ENCODE measurements at regions not wholly inside any gene's neighbourhood (a gene's known extent, or its start where the extent isn't known, plus 50 kb on each side); places are given as distances from the start of the nearest gene placed in this dataset.

DNA sequence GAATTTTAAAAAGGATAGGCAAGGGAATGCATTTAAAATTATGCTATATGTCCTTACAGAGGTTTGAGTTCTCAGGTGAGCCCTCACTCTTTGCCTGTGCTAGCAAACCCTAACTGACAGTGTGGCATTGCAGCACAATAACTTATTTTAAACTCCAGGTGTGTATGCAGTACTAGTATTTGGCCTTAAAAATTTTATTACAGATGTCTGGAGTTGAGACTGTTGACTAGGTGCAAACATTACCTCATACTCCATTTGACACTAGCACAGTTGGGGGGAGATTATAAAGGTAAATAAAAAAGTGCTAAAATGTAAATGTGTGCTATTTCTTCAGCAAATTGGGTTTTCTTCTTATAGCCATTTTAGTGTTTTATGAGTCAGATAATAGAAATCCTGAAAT lies 407.7 kb downstream of the SH3GL2 start:
- Histone ChIP-seq H3K36me3 (ENCODE audit: control insufficient read depth in 2 of 2, insufficient read depth in 2 of 2, low read length in 1 of 2) (no peaks in the 10 kb centered on the region), H2AFZ (ENCODE audit: control insufficient read depth, low read depth, low read length) (no peak overlapping the region), H3K4me3 (no peak overlapping the region), H3K4me1 (ENCODE audit: control insufficient read depth, insufficient read depth, low read length) (no peaks in the 10 kb centered on the region), H4K20me1 (ENCODE audit: control insufficient read depth, insufficient read depth) (no peaks in the 10 kb centered on the region), H3K9ac (ENCODE audit: control insufficient read depth, insufficient read depth, low read length) (no peak overlapping the region), H3K27ac (ENCODE audit: control insufficient read depth, insufficient read depth) (no peak overlapping the region), H3K9me3 (replicated peaks; ENCODE audit: control insufficient read depth, insufficient read depth, low read length) (no peaks in the 10 kb centered on the region), H3K4me2 (ENCODE audit: control insufficient read depth, insufficient read depth) (no peak overlapping the region), H3K79me2 (ENCODE audit: control insufficient read depth, insufficient read depth, low read length) (no peaks in the 10 kb centered on the region), H3K27me3 (replicated peaks in 1 of 2; ENCODE audit: control insufficient read depth in 2 of 2, insufficient read depth in 2 of 2, low read length in 1 of 2) (no peaks in the 10 kb centered on the region)
- RAD21 ChIA-PET (ENCODE audit: unreplicated experiment): no interaction called here
- intact Hi-C loops (cut with micrococcal nuclease; ENCODE audit: unreplicated experiment): no loop called here
- BruUV-seq (replicated peaks): no TSS peak
- DNase-seq (ENCODE audit: low read depth, low spot score) (no peak), FAIRE-seq (no peak), ATAC-seq (no peak)
- TF ChIP-seq ZNF207 (IDR thresholded peaks at IDR 0.05; ENCODE audit: borderline replicate concordance): no peak
- POLR2A ChIA-PET: no interaction called here
- CTCF ChIA-PET: no interaction called here
- SMC1A ChIA-PET (ENCODE audit: uncharacterized antibody, unreplicated experiment): no interaction called here
- in situ Hi-C loops (cut with MboI): no loop called here

DNA sequence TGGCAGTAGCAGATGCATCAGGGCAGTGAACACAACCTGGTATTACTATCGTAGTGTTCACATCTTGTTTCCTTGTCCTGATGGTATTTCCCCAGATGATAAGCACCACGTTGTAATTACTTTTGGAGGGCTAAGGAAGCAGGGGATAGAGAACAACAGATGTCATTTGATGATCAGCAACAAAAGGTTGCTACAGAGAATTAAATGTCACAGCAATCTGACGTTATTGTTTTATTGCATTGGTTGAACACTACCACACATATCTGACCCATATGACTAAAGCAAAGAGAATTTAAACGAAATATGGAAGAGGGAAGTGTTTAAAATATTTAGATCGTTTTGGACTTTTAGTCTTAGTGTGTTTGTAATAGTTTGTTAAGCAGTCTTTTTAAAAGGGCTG lies 408.3 kb downstream of the SH3GL2 start:
- in situ Hi-C loops (cut with MboI) (no loop called here), intact Hi-C loops (cut with micrococcal nuclease; ENCODE audit: unreplicated experiment) (no loop called here)
- Histone ChIP-seq H3K4me3 (no peak overlapping the region), H4K20me1 (ENCODE audit: control insufficient read depth, insufficient read depth) (no peaks in the 10 kb centered on the region), H3K27ac (ENCODE audit: control insufficient read depth, insufficient read depth) (no peak overlapping the region), H3K79me2 (ENCODE audit: control insufficient read depth, insufficient read depth, low read length) (no peaks in the 10 kb centered on the region), H3K4me2 (ENCODE audit: control insufficient read depth, insufficient read depth) (no peak overlapping the region), H3K9ac (ENCODE audit: control insufficient read depth, insufficient read depth, low read length) (no peak overlapping the region), H3K27me3 (replicated peaks in 1 of 2; ENCODE audit: control insufficient read depth in 2 of 2, insufficient read depth in 2 of 2, low read length in 1 of 2) (no peaks in the 10 kb centered on the region), H3K9me3 (replicated peaks; ENCODE audit: control insufficient read depth, insufficient read depth, low read length) (no peaks in the 10 kb centered on the region), H3K4me1 (ENCODE audit: control insufficient read depth, insufficient read depth, low read length) (no peaks in the 10 kb centered on the region), H2AFZ (ENCODE audit: control insufficient read depth, low read depth, low read length) (no peak overlapping the region), H3K36me3 (ENCODE audit: control insufficient read depth in 2 of 2, insufficient read depth in 2 of 2, low read length in 1 of 2) (no peaks in the 10 kb centered on the region)
- ChIA-PET RAD21 (ENCODE audit: unreplicated experiment) (no interaction called here), CTCF (no interaction called here), POLR2A (no interaction called here), SMC1A (ENCODE audit: uncharacterized antibody, unreplicated experiment) (no interaction called here)
- no TSS peak for BruUV-seq (replicated peaks)
- FAIRE-seq (no peak), ATAC-seq (no peak), DNase-seq (ENCODE audit: low read depth, low spot score) (no peak)
- WGBS (ENCODE audit: insufficient coverage, insufficient replicate concordance, low lambda C conversion rate, missing lambda C conversion rate): 0% methylated on average over 5 of the region's 5 CpGs
- TF ChIP-seq RAD21 (IDR thresholded peaks at IDR 0.05; ENCODE audit: insufficient read depth, low read depth, low read length): no peak
- TF ChIP-seq, protein P1, sequence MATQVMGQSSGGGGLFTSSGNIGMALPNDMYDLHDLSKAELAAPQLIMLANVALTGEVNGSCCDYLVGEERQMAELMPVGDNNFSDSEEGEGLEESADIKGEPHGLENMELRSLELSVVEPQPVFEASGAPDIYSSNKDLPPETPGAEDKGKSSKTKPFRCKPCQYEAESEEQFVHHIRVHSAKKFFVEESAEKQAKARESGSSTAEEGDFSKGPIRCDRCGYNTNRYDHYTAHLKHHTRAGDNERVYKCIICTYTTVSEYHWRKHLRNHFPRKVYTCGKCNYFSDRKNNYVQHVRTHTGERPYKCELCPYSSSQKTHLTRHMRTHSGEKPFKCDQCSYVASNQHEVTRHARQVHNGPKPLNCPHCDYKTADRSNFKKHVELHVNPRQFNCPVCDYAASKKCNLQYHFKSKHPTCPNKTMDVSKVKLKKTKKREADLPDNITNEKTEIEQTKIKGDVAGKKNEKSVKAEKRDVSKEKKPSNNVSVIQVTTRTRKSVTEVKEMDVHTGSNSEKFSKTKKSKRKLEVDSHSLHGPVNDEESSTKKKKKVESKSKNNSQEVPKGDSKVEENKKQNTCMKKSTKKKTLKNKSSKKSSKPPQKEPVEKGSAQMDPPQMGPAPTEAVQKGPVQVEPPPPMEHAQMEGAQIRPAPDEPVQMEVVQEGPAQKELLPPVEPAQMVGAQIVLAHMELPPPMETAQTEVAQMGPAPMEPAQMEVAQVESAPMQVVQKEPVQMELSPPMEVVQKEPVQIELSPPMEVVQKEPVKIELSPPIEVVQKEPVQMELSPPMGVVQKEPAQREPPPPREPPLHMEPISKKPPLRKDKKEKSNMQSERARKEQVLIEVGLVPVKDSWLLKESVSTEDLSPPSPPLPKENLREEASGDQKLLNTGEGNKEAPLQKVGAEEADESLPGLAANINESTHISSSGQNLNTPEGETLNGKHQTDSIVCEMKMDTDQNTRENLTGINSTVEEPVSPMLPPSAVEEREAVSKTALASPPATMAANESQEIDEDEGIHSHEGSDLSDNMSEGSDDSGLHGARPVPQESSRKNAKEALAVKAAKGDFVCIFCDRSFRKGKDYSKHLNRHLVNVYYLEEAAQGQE (IDR thresholded peaks at IDR 0.05; ENCODE audit: low read depth, low read length): no peak
- no peak for TF ChIP-seq POLR2AphosphoS5 (IDR thresholded peaks at IDR 0.05; ENCODE audit: low read length)
- TF ChIP-seq NR2C2 (IDR thresholded peaks at IDR 0.05; ENCODE audit: borderline replicate concordance, control insufficient read depth, insufficient read length, low read depth): no peak
- no peak for TF ChIP-seq ZZZ3 (IDR thresholded peaks at IDR 0.05; ENCODE audit: control insufficient read depth, insufficient read length, low read depth)
- TF ChIP-seq, protein P2, sequence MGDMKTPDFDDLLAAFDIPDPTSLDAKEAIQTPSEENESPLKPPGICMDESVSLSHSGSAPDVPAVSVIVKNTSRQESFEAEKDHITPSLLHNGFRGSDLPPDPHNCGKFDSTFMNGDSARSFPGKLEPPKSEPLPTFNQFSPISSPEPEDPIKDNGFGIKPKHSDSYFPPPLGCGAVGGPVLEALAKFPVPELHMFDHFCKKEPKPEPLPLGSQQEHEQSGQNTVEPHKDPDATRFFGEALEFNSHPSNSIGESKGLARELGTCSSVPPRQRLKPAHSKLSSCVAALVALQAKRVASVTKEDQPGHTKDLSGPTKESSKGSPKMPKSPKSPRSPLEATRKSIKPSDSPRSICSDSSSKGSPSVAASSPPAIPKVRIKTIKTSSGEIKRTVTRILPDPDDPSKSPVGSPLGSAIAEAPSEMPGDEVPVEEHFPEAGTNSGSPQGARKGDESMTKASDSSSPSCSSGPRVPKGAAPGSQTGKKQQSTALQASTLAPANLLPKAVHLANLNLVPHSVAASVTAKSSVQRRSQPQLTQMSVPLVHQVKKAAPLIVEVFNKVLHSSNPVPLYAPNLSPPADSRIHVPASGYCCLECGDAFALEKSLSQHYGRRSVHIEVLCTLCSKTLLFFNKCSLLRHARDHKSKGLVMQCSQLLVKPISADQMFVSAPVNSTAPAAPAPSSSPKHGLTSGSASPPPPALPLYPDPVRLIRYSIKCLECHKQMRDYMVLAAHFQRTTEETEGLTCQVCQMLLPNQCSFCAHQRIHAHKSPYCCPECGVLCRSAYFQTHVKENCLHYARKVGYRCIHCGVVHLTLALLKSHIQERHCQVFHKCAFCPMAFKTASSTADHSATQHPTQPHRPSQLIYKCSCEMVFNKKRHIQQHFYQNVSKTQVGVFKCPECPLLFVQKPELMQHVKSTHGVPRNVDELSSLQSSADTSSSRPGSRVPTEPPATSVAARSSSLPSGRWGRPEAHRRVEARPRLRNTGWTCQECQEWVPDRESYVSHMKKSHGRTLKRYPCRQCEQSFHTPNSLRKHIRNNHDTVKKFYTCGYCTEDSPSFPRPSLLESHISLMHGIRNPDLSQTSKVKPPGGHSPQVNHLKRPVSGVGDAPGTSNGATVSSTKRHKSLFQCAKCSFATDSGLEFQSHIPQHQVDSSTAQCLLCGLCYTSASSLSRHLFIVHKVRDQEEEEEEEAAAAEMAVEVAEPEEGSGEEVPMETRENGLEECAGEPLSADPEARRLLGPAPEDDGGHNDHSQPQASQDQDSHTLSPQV (IDR thresholded peaks at IDR 0.05): no peak
- TF ChIP-seq TAF1 (IDR thresholded peaks at IDR 0.05; ENCODE audit: borderline replicate concordance, low read depth, low read length): no peak
- TF ChIP-seq HDAC6 (IDR thresholded peaks at IDR 0.05; ENCODE audit: unreplicated experiment): no peak
- TF ChIP-seq ZNF207 (IDR thresholded peaks at IDR 0.05; ENCODE audit: borderline replicate concordance): no peak
- TF ChIP-seq CBX5 (IDR thresholded peaks at IDR 0.05; ENCODE audit: low read depth): no peak
- TF ChIP-seq NFIC (IDR thresholded peaks at IDR 0.05; ENCODE audit: low read depth, low read length): no peak
- no peak for TF ChIP-seq ATF7 (IDR thresholded peaks at IDR 0.05; ENCODE audit: low read depth)
- no peak for TF ChIP-seq HDGF (IDR thresholded peaks at IDR 0.05)
